ENCODE measurements at regions not wholly inside any gene's neighbourhood (a gene's known extent, or its start where the extent isn't known, plus 50 kb on each side); places are given as distances from the start of the nearest gene placed in this dataset.

GRCh38 chr4:188573104-188573503 lies 433.9 kb downstream of the TRIML1 start:
- intact Hi-C loops (cut with micrococcal nuclease), result no loop called here
- no peak for DNase-seq (ENCODE audit: low spot score)
- Mint-ChIP-seq H3K27me3 (ENCODE audit: insufficient read depth) (no peaks in the 10 kb centered on the region), H3K36me3 (ENCODE audit: low read depth) (no peaks in the 10 kb centered on the region), H3K9me3 (peaks cover 26% of the 10 kb centered on the region), H3K27ac (no peak overlapping the region), H3K4me3 (no peak overlapping the region), H3K4me1 (ENCODE audit: low read depth) (no peaks in the 10 kb centered on the region)

GRCh38 chr4:188578657-188579056 lies 439.4 kb downstream of the TRIML1 start:
- DNase-seq (ENCODE audit: low spot score), result no peak
- H3K4me3 Mint-ChIP-seq, result no peak overlapping the region
- intact Hi-C loops (cut with micrococcal nuclease), result no loop called here
- H3K36me3 Mint-ChIP-seq (ENCODE audit: low read depth), result no peaks in the 10 kb centered on the region
- H3K4me1 Mint-ChIP-seq (ENCODE audit: low read depth), result no peaks in the 10 kb centered on the region
- H3K9me3 Mint-ChIP-seq, result peaks cover 29% of the 10 kb centered on the region
- no peaks in the 10 kb centered on the region for H3K27me3 Mint-ChIP-seq (ENCODE audit: insufficient read depth)
- H3K27ac Mint-ChIP-seq, result no peak overlapping the region

- no peak for DNase-seq (ENCODE audit: low spot score)
- Mint-ChIP-seq H3K9me3 (peaks cover 7% of the 10 kb centered on the region), H3K27me3 (ENCODE audit: insufficient read depth) (no peaks in the 10 kb centered on the region), H3K27ac (no peak overlapping the region), H3K36me3 (ENCODE audit: low read depth) (no peaks in the 10 kb centered on the region), H3K4me3 (no peak overlapping the region), H3K4me1 (ENCODE audit: low read depth) (no peaks in the 10 kb centered on the region)
- intact Hi-C loops (cut with micrococcal nuclease), result no loop called here
Observed at GRCh38 chr4:188596021-188596420, 456.8 kb downstream of the TRIML1 start.

- Mint-ChIP-seq H3K27me3 (ENCODE audit: insufficient read depth) (no peaks in the 10 kb centered on the region), H3K4me1 (ENCODE audit: low read depth) (no peaks in the 10 kb centered on the region), H3K27ac (no peak overlapping the region), H3K36me3 (ENCODE audit: low read depth) (no peaks in the 10 kb centered on the region), H3K4me3 (no peak overlapping the region), H3K9me3 (peaks cover 7% of the 10 kb centered on the region)
- DNase-seq (ENCODE audit: low spot score), result no peak
- intact Hi-C loops (cut with micrococcal nuclease), result no loop called here
Observed at GRCh38 chr4:188603646-188604045, 464.4 kb downstream of the TRIML1 start.

- H3K4me1 Mint-ChIP-seq (ENCODE audit: low read depth), result no peaks in the 10 kb centered on the region
- no peak overlapping the region for H3K27ac Mint-ChIP-seq
- H3K4me3 Mint-ChIP-seq, result no peak overlapping the region
- H3K36me3 Mint-ChIP-seq (ENCODE audit: low read depth), result no peaks in the 10 kb centered on the region
- peaks cover 7% of the 10 kb centered on the region for H3K9me3 Mint-ChIP-seq
- no peak for DNase-seq (ENCODE audit: low spot score)
- intact Hi-C loops (cut with micrococcal nuclease), result no loop called here
- H3K27me3 Mint-ChIP-seq (ENCODE audit: insufficient read depth), result no peaks in the 10 kb centered on the region
Observed at GRCh38 chr4:188606635-188607034, 467.4 kb downstream of the TRIML1 start.

GRCh38 chr4:188611143-188611542 lies 471.9 kb downstream of the TRIML1 start:
- H3K4me3 Mint-ChIP-seq, result no peak overlapping the region
- DNase-seq (ENCODE audit: low spot score), result no peak
- no peaks in the 10 kb centered on the region for H3K27me3 Mint-ChIP-seq (ENCODE audit: insufficient read depth)
- no peaks in the 10 kb centered on the region for H3K4me1 Mint-ChIP-seq (ENCODE audit: low read depth)
- peaks cover 8% of the 10 kb centered on the region for H3K9me3 Mint-ChIP-seq
- intact Hi-C loops (cut with micrococcal nuclease), result no loop called here
- no peaks in the 10 kb centered on the region for H3K36me3 Mint-ChIP-seq (ENCODE audit: low read depth)
- no peak overlapping the region for H3K27ac Mint-ChIP-seq

GRCh38 chr4:188612659-188613058 lies 473.4 kb downstream of the TRIML1 start:
- H3K9me3 Mint-ChIP-seq, result peaks cover 12% of the 10 kb centered on the region
- no peaks in the 10 kb centered on the region for H3K36me3 Mint-ChIP-seq (ENCODE audit: low read depth)
- H3K4me1 Mint-ChIP-seq (ENCODE audit: low read depth), result no peaks in the 10 kb centered on the region

GRCh38 chr4:188613976-188614375 lies 474.7 kb downstream of the TRIML1 start:
- Mint-ChIP-seq H3K27me3 (ENCODE audit: insufficient read depth) (no peaks in the 10 kb centered on the region), H3K4me3 (no peak overlapping the region), H3K4me1 (ENCODE audit: low read depth) (no peaks in the 10 kb centered on the region), H3K36me3 (ENCODE audit: low read depth) (no peaks in the 10 kb centered on the region), H3K9me3 (peaks cover 16% of the 10 kb centered on the region), H3K27ac (no peak overlapping the region)
- intact Hi-C loops (cut with micrococcal nuclease), result no loop called here
- DNase-seq (ENCODE audit: low spot score), result no peak

More at GRCh38 chr4:188612659-188613058, 473.4 kb downstream of the TRIML1 start:
- Mint-ChIP-seq H3K27ac (no peak overlapping the region), H3K27me3 (ENCODE audit: insufficient read depth) (no peaks in the 10 kb centered on the region), H3K4me3 (no peak overlapping the region)
- no peak for DNase-seq (ENCODE audit: low spot score)
- intact Hi-C loops (cut with micrococcal nuclease), result no loop called here

GRCh38 chr4:188619456-188620149 lies 480.4 kb downstream of the TRIML1 start:
- intact Hi-C loops (cut with micrococcal nuclease), result no loop called here
- Mint-ChIP-seq H3K36me3 (ENCODE audit: low read depth) (no peaks in the 10 kb centered on the region), H3K4me3 (no peak overlapping the region), H3K4me1 (ENCODE audit: low read depth) (no peaks in the 10 kb centered on the region), H3K27ac (no peak overlapping the region), H3K9me3 (peaks cover 29% of the 10 kb centered on the region), H3K27me3 (ENCODE audit: insufficient read depth) (no peaks in the 10 kb centered on the region)
- no peak for DNase-seq (ENCODE audit: low spot score)

- Mint-ChIP-seq H3K36me3 (ENCODE audit: low read depth) (no peaks in the 10 kb centered on the region), H3K9me3 (peaks cover 32% of the 10 kb centered on the region), H3K27me3 (ENCODE audit: insufficient read depth) (no peaks in the 10 kb centered on the region), H3K4me3 (no peak overlapping the region), H3K27ac (no peak overlapping the region), H3K4me1 (ENCODE audit: low read depth) (no peaks in the 10 kb centered on the region)
- DNase-seq (ENCODE audit: low spot score), result no peak
- intact Hi-C loops (cut with micrococcal nuclease), result no loop called here
Observed at GRCh38 chr4:188620608-188621007, 481.4 kb downstream of the TRIML1 start.

- Mint-ChIP-seq H3K4me3 (no peak overlapping the region), H3K4me1 (ENCODE audit: low read depth) (no peaks in the 10 kb centered on the region), H3K27me3 (ENCODE audit: insufficient read depth) (no peaks in the 10 kb centered on the region), H3K27ac (no peak overlapping the region), H3K9me3 (peaks cover 32% of the 10 kb centered on the region), H3K36me3 (ENCODE audit: low read depth) (no peaks in the 10 kb centered on the region)
- intact Hi-C loops (cut with micrococcal nuclease), result no loop called here
- DNase-seq (ENCODE audit: low spot score), result no peak
Observed at GRCh38 chr4:188623314-188623854, 484.1 kb downstream of the TRIML1 start.

GRCh38 chr4:188624370-188624769 lies 485.1 kb downstream of the TRIML1 start:
- no peak for DNase-seq (ENCODE audit: low spot score)
- Mint-ChIP-seq H3K27ac (no peak overlapping the region), H3K27me3 (ENCODE audit: insufficient read depth) (no peaks in the 10 kb centered on the region), H3K4me1 (ENCODE audit: low read depth) (no peaks in the 10 kb centered on the region), H3K9me3 (peaks cover 29% of the 10 kb centered on the region), H3K36me3 (ENCODE audit: low read depth) (no peaks in the 10 kb centered on the region), H3K4me3 (no peak overlapping the region)
- intact Hi-C loops (cut with micrococcal nuclease), result no loop called here

- H3K27ac Mint-ChIP-seq, result no peak overlapping the region
Observed at GRCh38 chr4:188627892-188628291, 488.7 kb downstream of the TRIML1 start.

More at GRCh38 chr4:188627892-188628291, 488.7 kb downstream of the TRIML1 start:
- DNase-seq (ENCODE audit: low spot score), result no peak
- Mint-ChIP-seq H3K4me3 (no peak overlapping the region), H3K9me3 (peaks cover 27% of the 10 kb centered on the region), H3K4me1 (ENCODE audit: low read depth) (no peaks in the 10 kb centered on the region), H3K27me3 (ENCODE audit: insufficient read depth) (no peaks in the 10 kb centered on the region), H3K36me3 (ENCODE audit: low read depth) (no peaks in the 10 kb centered on the region)
- intact Hi-C loops (cut with micrococcal nuclease), result no loop called here

Data from activated T-helper 1 cell treated with anti-CD3 and anti-CD28 coated beads, Interleukin-12 subunit alpha, Interleukin-12 subunit beta, Interleukin-2, Interleukin-4 antibody, amounts not matched to agents 30 ng/mL and 10 ng/mL and 1 ng/mL, durations not matched to agents 14 hours and 24 hours and 36 hours (primary cell).